Neuron (in vitro differentiated cells): ENCODE measurements at regions not wholly inside any gene's neighbourhood (a gene's known extent, or its start where the extent isn't known, plus 50 kb on each side); places are given as distances from the start of the nearest gene placed in this dataset.

ENCODE experiments used
- H2AFZ ChIP-seq: one replicate; pipeline ENCODE4 v1.6.1; 2013; ENCODE audit warnings: low read depth, mild to moderate bottlenecking, inconsistent platforms, low read length, moderate library complexity
- H3K27me3 ChIP-seq: one replicate; pipeline ENCODE4 v1.6.1; 2013; ENCODE audit warnings: low read length; ENCODE audit not compliant: insufficient read depth
- H3K36me3 ChIP-seq: one replicate; pipeline ENCODE4 v1.6.1; 2013; ENCODE audit warnings: low read length; ENCODE audit not compliant: insufficient read depth
- H3K4me1 ChIP-seq: one replicate; pipeline ENCODE4 v1.6.1; 2013; ENCODE audit warnings: low read length; ENCODE audit not compliant: insufficient read depth
- H3K4me3 ChIP-seq: 2 replicates; pipeline ENCODE4 v1.5.1; 2013; ENCODE audit warnings: mild to moderate bottlenecking, low read length, moderate library complexity
- H3K9me3 ChIP-seq: one replicate; pipeline ENCODE4 v1.6.1; 2013; ENCODE audit warnings: low read length

DNA sequence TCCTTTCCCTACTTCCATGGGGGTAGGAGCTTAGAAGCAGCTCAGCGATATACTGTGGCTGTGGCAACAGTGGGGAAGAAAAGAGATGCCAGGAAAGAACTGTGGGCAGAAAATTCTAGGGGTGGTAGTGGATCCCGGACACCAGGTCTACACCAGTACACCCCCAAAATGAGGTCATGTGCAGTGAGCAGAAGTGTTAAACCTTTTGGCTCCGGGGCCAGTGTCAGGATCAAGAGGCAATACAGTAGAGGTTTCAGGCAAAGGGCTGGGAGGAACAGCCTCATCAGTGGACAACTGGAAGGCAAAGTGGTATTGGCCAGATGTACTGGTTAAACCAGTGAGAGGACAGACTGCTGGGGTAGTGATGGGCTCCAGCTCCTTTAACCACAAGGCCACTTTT is 163.1 kb upstream of the CCL2 start:
- Histone ChIP-seq H3K36me3 (no peaks in the 10 kb centered on the region), H3K4me3 (no peak overlapping the region), H3K4me1 (no peaks in the 10 kb centered on the region), H2AFZ (no peak overlapping the region), H3K27me3 (no peaks in the 10 kb centered on the region), H3K9me3 (no peaks in the 10 kb centered on the region)

DNA sequence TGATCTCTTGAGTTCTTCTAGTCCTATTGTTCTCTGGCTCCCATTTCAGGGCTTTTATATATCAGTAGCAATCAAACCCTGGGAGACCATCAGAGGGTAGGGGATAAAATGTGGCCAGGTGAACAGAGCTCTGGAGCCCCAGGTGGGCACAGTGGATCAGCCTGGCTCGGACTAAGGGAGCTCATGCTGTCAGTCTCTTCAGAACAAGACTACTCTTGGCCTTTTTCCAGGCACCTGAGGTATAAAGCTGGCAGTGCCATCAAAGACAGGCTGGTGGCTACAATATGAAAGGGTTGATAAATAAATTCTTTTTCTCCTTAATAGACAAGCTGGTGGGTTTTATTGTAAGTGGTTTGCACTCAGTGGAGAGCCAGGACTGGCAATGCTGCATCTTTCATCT is 160.0 kb upstream of the CCL2 start:
- H3K9me3 ChIP-seq = no peaks in the 10 kb centered on the region
- no peak overlapping the region for H3K4me3 ChIP-seq
- no peaks in the 10 kb centered on the region for H3K36me3 ChIP-seq
- no peaks in the 10 kb centered on the region for H3K27me3 ChIP-seq
- no peak overlapping the region for H2AFZ ChIP-seq
- no peaks in the 10 kb centered on the region for H3K4me1 ChIP-seq

DNA sequence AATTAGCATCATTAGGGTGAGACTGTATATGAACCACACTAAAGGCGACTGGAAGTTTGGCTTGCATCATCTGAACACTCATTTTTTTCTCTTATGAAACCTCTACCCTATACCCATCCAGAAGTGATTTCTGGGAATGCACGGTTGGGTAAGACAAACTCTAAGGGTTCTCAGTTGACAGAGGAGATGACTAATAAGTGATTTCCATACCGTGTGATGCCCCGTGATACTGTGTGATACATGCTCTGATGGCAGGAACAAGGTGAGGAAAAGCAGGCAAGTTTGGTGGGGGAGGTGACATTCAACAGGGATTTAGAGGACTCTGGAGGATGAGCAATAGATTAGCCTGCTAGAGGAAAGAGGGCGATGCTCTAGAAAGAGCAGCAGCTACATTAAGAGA is 156.4 kb upstream of the CCL2 start:
- Histone ChIP-seq H3K36me3 (no peaks in the 10 kb centered on the region), H3K27me3 (no peaks in the 10 kb centered on the region), H3K4me1 (no peaks in the 10 kb centered on the region), H2AFZ (no peak overlapping the region), H3K9me3 (no peaks in the 10 kb centered on the region), H3K4me3 (no peak overlapping the region)

DNA sequence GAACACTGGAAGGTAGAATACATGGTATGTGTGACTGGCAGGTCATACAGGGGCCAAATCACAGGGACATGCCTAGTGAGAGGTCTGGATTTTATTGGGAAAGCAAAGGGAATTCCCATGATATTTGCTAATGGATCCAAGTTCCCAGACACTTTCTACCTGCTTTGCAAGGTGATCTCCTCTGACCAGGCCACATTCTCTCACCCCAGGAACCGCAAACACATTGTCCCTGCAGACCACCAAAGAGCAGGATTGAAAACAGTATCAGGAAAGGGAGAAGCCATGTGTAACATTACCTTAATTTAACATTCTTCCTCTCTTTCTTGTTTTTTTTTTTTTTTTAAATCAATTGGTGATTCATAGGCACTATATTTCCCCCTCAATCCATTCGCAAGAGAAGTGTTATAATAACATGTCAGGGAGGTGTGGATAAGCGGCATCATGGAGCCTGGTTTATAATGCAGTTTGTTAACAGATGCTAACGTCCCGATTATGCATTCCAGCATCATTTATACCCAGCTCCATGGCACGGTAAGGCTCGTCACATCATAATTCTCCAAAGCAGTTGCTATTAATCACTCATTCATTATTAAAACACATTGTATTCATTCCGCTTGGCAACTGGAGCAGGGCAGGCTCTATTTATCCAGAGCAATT is 155.1 kb upstream of the CCL2 start:
- Histone ChIP-seq H3K4me1 (no peaks in the 10 kb centered on the region), H3K36me3 (no peaks in the 10 kb centered on the region), H3K4me3 (no peak overlapping the region), H2AFZ (no peak overlapping the region), H3K9me3 (no peaks in the 10 kb centered on the region), H3K27me3 (no peaks in the 10 kb centered on the region)

DNA sequence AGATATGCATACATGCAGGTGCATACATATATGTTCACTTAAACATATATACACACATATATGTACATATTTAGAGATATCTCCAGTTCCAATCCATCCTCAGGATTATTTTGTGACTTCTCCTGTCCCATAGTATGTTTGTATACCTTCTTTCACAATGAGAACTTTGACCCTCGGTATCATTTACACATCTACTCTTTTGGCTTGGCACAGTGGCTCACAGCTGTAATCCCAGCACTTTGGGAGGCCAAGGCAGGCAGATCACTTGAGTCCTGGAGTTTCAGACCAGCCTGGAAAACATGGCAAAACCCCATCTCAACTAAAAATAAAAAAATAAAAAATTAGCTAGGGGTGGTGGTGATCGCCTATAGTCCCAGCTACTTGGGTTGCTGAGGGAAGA is 148.1 kb upstream of the CCL2 start:
- Histone ChIP-seq H3K4me1 (no peaks in the 10 kb centered on the region), H3K27me3 (no peaks in the 10 kb centered on the region), H2AFZ (no peak overlapping the region), H3K9me3 (no peaks in the 10 kb centered on the region), H3K4me3 (no peak overlapping the region), H3K36me3 (no peaks in the 10 kb centered on the region)

DNA sequence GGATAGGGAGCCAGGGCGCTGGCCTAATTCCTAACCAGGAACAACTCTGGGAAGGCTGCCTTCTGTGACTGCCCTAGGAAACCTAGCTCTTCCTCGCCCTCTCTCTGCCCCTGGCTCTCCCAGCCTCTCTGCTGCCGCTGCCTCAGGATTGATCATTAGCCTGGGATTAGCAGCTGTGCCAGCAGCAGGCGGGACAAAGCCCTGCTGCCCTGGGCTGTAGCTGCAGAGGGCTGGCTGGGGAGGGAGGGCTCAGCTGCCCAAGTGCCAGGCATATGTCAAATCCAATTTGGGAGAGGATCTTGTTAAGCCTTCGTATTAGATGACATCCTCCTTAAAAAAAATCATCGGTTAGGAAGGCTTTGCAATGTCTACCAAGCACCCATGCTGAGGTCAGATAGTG is 144.8 kb upstream of the CCL2 start:
- no peak overlapping the region for H2AFZ ChIP-seq

DNA sequence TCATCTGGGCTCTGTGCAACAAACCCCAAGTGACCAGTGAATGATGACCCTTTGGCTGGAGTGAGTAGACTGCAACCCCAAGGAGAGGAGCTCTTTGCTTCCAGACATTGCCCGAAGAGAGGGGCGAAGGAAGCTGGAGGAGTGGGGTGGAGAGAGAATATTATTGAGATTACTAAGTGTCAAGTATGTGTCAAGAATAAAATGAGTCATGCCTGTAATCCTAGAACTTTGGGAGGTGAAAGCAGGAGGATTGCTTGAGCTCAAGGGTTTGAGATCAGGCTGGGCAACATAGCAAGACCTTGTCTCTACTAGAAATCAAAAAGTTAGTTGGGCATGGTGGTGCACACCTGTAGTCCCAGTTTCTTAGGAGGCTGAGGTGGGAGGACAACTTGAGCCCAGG is 142.0 kb upstream of the CCL2 start:
- no peaks in the 10 kb centered on the region for H3K4me1 ChIP-seq
- no peak overlapping the region for H2AFZ ChIP-seq
- no peaks in the 10 kb centered on the region for H3K27me3 ChIP-seq
- H3K36me3 ChIP-seq = no peaks in the 10 kb centered on the region
- H3K9me3 ChIP-seq = no peaks in the 10 kb centered on the region
- no peak overlapping the region for H3K4me3 ChIP-seq

More for the DNA sequence above, 144.8 kb upstream of the CCL2 start:
- H3K4me1 ChIP-seq = no peaks in the 10 kb centered on the region
- H3K27me3 ChIP-seq = no peaks in the 10 kb centered on the region
- H3K4me3 ChIP-seq = no peak overlapping the region
- no peaks in the 10 kb centered on the region for H3K36me3 ChIP-seq
- no peaks in the 10 kb centered on the region for H3K9me3 ChIP-seq

DNA sequence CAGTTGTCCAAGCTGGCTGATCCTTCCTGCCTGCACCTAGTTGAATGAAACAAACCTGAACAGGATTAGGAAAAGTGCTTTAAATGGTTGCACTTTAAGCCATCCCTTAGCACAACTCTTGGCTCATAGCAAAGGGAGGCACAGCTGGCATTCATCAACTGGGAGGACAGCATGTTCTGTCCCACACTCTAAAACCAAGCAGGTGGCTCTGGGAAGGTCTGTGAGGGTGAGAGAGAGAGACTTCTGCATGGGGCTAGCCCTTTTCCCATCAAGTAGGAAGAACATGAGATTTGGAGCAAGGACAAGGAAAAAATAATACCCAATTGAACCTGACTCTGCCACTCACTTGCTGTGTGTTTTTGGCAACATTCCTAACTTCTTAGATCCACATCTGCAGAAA is 140.9 kb upstream of the CCL2 start:
- no peaks in the 10 kb centered on the region for H3K4me1 ChIP-seq
- no peaks in the 10 kb centered on the region for H3K9me3 ChIP-seq
- H3K36me3 ChIP-seq = no peaks in the 10 kb centered on the region
- no peaks in the 10 kb centered on the region for H3K27me3 ChIP-seq
- H3K4me3 ChIP-seq = no peak overlapping the region
- no peak overlapping the region for H2AFZ ChIP-seq

DNA sequence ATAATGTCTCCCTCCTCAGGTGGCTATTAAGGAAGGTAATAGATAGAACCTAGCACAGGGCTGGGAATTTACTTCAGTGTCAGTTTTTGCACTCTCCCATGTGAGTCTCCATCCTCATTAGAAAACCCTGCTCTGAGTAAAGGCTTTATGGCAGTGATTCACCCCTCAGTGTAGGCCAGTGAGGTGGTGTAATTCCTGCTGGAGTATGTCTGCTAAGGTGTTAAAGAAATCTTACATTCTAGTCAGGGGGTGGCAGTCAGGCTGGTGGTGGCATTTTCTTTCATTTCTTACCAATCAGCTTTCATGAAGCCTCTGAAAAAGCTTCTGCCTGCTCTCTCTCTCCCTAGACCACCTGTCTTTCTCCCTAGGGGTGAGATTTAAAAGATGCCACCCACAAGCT is 138.8 kb upstream of the CCL2 start:
- no peaks in the 10 kb centered on the region for H3K36me3 ChIP-seq
- H3K9me3 ChIP-seq = no peaks in the 10 kb centered on the region
- H3K4me3 ChIP-seq = no peak overlapping the region
- no peak overlapping the region for H2AFZ ChIP-seq
- no peaks in the 10 kb centered on the region for H3K4me1 ChIP-seq
- H3K27me3 ChIP-seq = no peaks in the 10 kb centered on the region

DNA sequence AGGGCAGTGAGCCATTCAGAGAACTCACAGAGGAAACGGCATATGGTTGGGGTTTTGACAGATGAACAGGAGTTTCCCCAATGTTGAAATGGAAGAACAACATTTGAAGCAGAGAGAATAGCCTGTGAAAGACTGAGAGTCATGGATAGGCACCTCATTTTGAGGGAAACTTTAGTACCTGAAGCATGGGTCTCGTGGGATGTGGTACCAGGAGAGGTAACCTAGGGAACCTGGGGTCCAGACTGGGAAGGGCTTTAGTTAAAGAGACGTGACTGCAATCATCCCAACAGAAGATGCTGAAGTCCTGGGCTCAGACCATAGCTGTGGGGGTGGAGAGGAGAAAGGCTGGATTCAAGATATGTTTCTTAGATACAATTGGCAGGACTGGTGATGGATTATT is 137.8 kb upstream of the CCL2 start:
- H3K36me3 ChIP-seq = no peaks in the 10 kb centered on the region
- H3K27me3 ChIP-seq = no peaks in the 10 kb centered on the region
- no peaks in the 10 kb centered on the region for H3K9me3 ChIP-seq
- no peaks in the 10 kb centered on the region for H3K4me1 ChIP-seq
- no peak overlapping the region for H3K4me3 ChIP-seq
- no peak overlapping the region for H2AFZ ChIP-seq

DNA sequence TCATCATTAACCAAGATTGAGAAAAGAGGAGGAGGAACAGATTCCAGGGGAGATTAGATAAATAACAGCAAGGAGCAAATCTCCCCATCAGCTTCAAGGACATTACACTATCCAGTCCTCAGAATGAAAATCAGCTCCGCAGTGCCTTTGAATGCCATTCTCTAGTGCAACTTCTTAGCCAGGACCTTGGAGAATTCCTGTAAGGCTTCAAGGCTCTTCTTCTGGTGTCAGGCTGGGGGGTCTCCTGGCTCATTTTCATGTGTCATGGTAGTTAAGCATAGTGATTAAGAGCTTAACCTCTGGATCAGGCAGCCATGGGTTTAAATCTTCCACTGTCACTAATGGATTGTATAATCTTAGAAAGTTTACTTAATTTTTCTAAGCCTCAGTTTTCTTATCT is 137.3 kb upstream of the CCL2 start:
- Histone ChIP-seq H3K9me3 (no peaks in the 10 kb centered on the region), H3K36me3 (no peaks in the 10 kb centered on the region)

DNA sequence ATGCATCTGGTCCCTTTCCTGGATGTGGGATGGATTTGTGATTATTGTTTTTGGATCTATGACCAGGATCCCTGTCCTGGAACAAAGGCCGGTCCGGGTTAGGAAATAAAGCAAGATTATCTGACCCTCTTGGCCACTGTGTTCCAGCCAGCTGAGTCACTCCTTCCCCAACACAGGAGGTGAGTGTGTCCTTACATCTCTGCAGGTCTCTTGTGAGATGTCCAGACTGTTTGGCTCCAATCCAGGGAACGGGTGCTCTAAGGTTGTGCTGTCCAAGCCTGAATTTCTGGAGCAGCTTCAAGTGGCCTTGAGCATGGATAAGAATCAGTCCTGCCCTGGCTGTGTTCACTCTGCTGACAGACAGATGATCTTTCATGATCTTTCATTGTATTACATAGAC is 136.5 kb upstream of the CCL2 start:
- Histone ChIP-seq H2AFZ (no peak overlapping the region), H3K9me3 (no peaks in the 10 kb centered on the region), H3K36me3 (no peaks in the 10 kb centered on the region), H3K4me3 (no peak overlapping the region), H3K27me3 (no peaks in the 10 kb centered on the region), H3K4me1 (no peaks in the 10 kb centered on the region)

More for the DNA sequence above, 137.3 kb upstream of the CCL2 start:
- Histone ChIP-seq H3K4me1 (no peaks in the 10 kb centered on the region), H3K27me3 (no peaks in the 10 kb centered on the region), H2AFZ (no peak overlapping the region), H3K4me3 (no peak overlapping the region)

DNA sequence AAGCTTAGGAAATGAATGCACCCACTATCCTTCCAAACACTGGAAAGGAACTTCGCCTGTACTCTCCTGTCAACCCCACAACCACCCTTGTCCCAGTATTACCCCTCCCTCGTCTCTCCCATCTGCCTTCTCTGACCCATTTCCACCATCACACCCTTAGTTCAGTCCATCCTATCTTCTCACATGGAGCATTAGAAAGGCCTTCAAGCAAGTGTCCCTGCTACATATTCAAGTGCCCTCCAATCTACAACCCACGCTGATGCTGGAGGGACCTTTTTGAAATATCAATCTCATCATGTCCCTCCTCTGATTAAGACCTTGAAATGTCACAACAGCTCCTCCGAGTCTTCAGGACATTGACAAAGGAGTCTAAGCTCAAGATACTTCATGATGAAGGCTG is 133.8 kb upstream of the CCL2 start:
- Histone ChIP-seq H3K36me3 (no peaks in the 10 kb centered on the region), H3K9me3 (no peaks in the 10 kb centered on the region), H3K4me1 (no peaks in the 10 kb centered on the region), H3K4me3 (no peak overlapping the region), H2AFZ (no peak overlapping the region), H3K27me3 (no peaks in the 10 kb centered on the region)

DNA sequence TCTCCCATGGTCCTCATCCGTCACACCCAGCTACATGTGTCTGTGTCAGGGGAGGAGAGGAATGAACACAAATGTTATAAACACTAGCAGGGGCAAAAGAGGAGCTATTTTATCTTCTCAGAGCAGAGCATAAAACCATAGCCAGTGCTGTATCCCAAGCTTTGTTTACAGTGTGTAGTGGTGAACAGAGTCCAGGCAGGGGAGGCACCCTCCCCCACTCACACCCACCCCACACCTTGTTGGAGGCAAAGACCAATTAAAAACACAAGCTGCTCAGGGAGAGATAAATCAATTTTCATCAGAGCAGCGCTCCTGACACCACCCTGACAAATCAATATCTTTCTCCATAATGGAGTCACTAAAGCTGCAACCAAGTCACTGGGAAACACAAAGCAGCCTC is 132.6 kb upstream of the CCL2 start:
- H3K4me3 ChIP-seq = no peak overlapping the region
- H3K36me3 ChIP-seq = no peaks in the 10 kb centered on the region
- no peaks in the 10 kb centered on the region for H3K4me1 ChIP-seq
- H3K27me3 ChIP-seq = no peaks in the 10 kb centered on the region
- no peak overlapping the region for H2AFZ ChIP-seq
- H3K9me3 ChIP-seq = no peaks in the 10 kb centered on the region
